NB4 (cell line): ENCODE measurements at regions not wholly inside any gene's neighbourhood (a gene's known extent, or its start where the extent isn't known, plus 50 kb on each side); places are given as distances from the start of the nearest gene placed in this dataset.

Experiments used
- POLR2A ChIP-seq: IDR thresholded peaks from 2 replicates; pipeline ENCODE4 v1.6.1; 2011; ENCODE audit warnings: mild to moderate bottlenecking; ENCODE audit not compliant: insufficient read length; ENCODE audit errors: extremely low read depth
- TF ChIP-seq, protein P1 (sequence below): IDR thresholded peaks from one replicate; pipeline ENCODE4 v1.5.1; 2012; ENCODE audit warnings: low read depth, low read length

DNA sequence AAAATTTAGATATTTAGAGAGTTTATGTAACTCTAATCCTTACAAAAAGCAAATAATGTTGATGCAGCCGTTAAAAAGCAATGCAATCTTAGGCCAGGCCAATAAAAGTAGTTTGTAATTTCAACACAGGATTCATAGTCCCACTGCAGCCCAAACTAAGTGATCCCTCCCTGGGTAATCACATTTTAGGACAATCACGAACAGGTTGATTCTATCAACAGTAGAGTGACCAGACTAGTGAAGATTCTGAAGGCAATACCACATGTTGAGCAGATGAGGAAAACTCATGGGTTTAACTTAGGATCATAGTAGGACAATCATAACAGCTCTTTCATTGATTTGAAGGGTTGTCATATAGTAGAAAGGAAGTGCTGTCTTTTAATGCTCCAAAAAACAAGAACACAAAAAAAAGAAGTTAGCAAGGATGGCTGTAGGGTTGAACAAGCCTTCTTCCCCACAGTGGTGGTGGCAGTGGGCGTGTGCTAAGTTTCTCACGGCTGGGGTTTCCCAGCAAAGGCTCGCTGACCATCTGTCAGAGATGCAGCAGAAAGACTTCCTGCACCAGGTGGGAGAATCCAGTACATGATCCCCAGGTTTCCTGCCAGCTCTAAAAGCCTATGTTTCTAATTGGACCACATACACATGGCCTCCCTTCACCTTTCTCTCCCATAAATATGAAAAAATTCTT lies 212.2 kb downstream of the CHRM2 start:
- no peak for TF ChIP-seq POLR2A
- TF ChIP-seq, protein P1, sequence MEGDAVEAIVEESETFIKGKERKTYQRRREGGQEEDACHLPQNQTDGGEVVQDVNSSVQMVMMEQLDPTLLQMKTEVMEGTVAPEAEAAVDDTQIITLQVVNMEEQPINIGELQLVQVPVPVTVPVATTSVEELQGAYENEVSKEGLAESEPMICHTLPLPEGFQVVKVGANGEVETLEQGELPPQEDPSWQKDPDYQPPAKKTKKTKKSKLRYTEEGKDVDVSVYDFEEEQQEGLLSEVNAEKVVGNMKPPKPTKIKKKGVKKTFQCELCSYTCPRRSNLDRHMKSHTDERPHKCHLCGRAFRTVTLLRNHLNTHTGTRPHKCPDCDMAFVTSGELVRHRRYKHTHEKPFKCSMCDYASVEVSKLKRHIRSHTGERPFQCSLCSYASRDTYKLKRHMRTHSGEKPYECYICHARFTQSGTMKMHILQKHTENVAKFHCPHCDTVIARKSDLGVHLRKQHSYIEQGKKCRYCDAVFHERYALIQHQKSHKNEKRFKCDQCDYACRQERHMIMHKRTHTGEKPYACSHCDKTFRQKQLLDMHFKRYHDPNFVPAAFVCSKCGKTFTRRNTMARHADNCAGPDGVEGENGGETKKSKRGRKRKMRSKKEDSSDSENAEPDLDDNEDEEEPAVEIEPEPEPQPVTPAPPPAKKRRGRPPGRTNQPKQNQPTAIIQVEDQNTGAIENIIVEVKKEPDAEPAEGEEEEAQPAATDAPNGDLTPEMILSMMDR = no peak
